H1 (cell line): ENCODE measurements at regions not wholly inside any gene's neighbourhood (a gene's known extent, or its start where the extent isn't known, plus 50 kb on each side); places are given as distances from the start of the nearest gene placed in this dataset.

Source experiments
- CBX5 ChIP-seq: fragments of 300-800, 300-1000 bp; sonication (generic); IDR thresholded peaks from 2 replicates; pipeline ENCODE4 v1.7.1; 2016; ENCODE audit warnings: antibody characterized with exemption, low read length, low read depth
- EGR1 ChIP-seq: IDR thresholded peaks from 2 replicates; pipeline ENCODE4 v1.6.1; 2011; ENCODE audit warnings: low read depth, low read length, borderline replicate concordance
- RXRA ChIP-seq: IDR thresholded peaks from 2 replicates; pipeline ENCODE4 v1.6.1; 2011; ENCODE audit warnings: low read depth, mild to moderate bottlenecking, low read length, moderate library complexity; ENCODE audit not compliant: insufficient read depth

DNA sequence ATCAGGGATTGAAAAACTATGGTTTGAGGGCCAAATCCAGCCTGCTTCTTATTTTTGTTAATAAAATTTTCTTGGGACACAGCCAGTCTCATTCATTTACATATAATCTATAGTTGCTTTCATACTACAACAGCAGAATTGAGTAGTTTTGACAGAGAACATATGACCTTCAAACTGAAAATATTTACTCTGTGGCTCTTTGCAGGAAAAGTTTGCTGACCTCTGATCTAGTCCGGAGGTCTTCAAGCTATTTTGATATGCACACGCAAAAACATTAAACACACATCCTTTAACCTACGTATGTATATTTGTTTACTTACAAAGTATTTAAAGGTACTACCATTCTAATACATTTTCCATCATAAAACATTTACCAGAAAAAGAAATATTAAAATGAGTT is 76.5 kb upstream of the LARGE1 start (continued):
- TF ChIP-seq CBX5 = no peak
- no peak for TF ChIP-seq RXRA
- TF ChIP-seq EGR1 = no peak
